ENCODE measurements at regions not wholly inside any gene's neighbourhood (a gene's known extent, or its start where the extent isn't known, plus 50 kb on each side); places are given as distances from the start of the nearest gene placed in this dataset.
"Not testable (repeated sequence)": the region's sequence is repeated elsewhere in the genome, so short reads cannot be mapped to it uniquely, and the experiment has no call there.

DNA sequence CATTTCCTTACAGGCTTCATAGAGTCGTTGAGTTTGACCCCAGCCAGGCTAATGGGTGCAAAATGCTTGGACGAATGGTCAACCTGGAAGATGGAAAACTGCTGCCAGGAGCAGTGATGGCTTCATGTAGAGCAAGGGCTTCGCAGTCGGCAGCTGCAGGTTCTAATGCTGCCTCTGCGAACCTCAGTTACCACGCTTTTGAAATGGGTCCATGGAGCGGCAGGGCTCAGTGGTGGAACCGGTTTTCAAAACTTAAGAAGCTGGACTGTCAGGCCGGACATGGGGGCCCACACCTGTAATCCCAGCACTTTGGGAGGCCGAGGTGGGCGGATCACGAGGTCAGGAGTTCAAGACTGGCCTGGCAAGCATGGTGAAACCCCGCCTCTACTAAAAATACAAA is 55.9 kb upstream of the PRR5 start:
- H3K4me3 Mint-ChIP-seq = no peak overlapping the region
- peaks cover 11% of the 10 kb centered on the region for H3K27me3 Mint-ChIP-seq (ENCODE audit: low read depth)
- no peak for DNase-seq (ENCODE audit: low spot score in 2 of 2, unreplicated experiment in 2 of 2)
- no peak overlapping the region for H3K27ac Mint-ChIP-seq
- TF ChIP-seq, protein P1, sequence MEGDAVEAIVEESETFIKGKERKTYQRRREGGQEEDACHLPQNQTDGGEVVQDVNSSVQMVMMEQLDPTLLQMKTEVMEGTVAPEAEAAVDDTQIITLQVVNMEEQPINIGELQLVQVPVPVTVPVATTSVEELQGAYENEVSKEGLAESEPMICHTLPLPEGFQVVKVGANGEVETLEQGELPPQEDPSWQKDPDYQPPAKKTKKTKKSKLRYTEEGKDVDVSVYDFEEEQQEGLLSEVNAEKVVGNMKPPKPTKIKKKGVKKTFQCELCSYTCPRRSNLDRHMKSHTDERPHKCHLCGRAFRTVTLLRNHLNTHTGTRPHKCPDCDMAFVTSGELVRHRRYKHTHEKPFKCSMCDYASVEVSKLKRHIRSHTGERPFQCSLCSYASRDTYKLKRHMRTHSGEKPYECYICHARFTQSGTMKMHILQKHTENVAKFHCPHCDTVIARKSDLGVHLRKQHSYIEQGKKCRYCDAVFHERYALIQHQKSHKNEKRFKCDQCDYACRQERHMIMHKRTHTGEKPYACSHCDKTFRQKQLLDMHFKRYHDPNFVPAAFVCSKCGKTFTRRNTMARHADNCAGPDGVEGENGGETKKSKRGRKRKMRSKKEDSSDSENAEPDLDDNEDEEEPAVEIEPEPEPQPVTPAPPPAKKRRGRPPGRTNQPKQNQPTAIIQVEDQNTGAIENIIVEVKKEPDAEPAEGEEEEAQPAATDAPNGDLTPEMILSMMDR (IDR thresholded peaks at IDR 0.05; ENCODE audit: unreplicated experiment) = no peak
- no peaks in the 10 kb centered on the region for H3K36me3 Mint-ChIP-seq
- no peaks in the 10 kb centered on the region for H3K9me3 Mint-ChIP-seq
- peaks cover 9% of the 10 kb centered on the region for H3K4me1 Mint-ChIP-seq

DNA sequence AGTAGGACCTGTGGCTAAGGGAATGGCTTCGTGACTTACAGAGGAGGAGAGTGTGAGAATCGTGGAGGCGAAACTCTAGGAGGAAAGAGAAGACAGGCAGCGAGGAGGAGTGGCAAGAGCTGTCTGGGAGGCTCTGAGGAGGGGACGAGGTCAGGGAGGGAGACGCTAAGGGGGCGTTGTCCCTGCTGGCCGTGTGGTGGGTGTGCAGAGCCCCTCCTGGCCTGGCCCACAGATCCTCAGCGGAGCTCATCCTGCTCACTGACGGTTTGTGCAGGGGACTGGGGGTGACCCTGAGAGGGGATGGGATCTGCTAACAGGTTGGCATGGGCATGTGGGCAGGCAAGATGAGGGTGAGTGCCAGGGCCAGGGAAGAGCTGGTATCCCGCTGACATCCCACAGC is 56.5 kb upstream of the PRR5 start:
- Mint-ChIP-seq H3K27me3 (ENCODE audit: low read depth) (peaks cover 11% of the 10 kb centered on the region), H3K36me3 (no peaks in the 10 kb centered on the region), H3K9me3 (no peaks in the 10 kb centered on the region), H3K4me1 (peaks cover 9% of the 10 kb centered on the region), H3K27ac (no peak overlapping the region), H3K4me3 (no peak overlapping the region)
- no peak for DNase-seq (ENCODE audit: low spot score in 2 of 2, unreplicated experiment in 2 of 2)
- TF ChIP-seq, protein P1 (IDR thresholded peaks at IDR 0.05; ENCODE audit: unreplicated experiment) = no peak

DNA sequence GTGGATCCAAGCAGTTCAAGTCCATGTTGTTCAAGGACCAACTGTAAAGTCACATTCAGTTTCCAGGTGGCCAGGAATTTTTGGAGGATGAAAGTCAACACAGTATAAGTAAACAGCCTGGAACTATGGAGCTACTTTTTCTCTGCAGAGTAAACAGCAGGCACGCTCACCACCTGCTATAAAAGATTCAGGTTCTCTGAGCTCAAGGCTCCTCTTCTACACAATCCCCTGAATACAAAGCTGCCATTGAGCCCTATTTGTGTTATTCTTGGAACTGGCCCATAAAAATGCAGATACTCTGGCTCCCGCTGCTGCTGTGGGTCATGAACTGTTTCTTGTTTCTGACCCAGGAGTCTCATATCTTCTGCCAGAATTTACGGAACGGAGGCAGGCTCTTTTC is 56.9 kb upstream of the PRR5 start:
- Mint-ChIP-seq H3K4me3 (no peak overlapping the region), H3K4me1 (peaks cover 9% of the 10 kb centered on the region), H3K36me3 (no peaks in the 10 kb centered on the region), H3K27me3 (ENCODE audit: low read depth) (peaks cover 11% of the 10 kb centered on the region), H3K9me3 (no peaks in the 10 kb centered on the region), H3K27ac (no peak overlapping the region)
- TF ChIP-seq, protein P1 (IDR thresholded peaks at IDR 0.05; ENCODE audit: unreplicated experiment) = no peak
- no peak for DNase-seq (ENCODE audit: low spot score in 2 of 2, unreplicated experiment in 2 of 2)

DNA sequence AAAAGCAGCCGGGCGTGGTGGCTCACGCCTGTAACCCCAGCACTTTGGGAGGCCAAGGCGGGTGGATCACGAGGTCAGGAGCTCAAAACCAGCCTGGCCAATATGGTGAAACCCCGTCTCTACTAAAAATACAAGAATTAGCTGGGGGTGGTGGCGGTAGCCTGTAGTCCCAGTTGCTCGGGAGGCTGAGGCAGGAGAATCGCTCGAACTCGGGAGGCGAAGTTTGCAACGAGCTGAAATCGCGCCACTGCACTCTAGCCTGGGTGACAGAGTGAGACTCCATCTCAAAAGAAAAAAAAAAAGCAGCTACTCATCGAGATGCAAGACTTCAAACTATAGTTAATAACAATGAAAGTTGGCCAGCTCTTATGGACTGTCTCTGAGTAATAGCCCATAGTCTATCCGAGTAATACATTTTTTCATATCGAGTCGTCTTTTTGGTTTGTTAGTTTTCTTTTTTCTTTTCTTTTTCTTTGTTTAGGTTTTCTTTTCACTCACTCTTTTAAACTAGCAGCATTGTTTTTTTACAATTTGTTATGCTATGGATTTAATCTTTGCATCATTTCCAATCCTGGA is 58.4 kb upstream of the PRR5 start:
- not testable (repeated sequence) for H3K4me3 Mint-ChIP-seq; H3K9me3 Mint-ChIP-seq; H3K27ac Mint-ChIP-seq; H3K36me3 Mint-ChIP-seq; DNase-seq (ENCODE audit: low spot score in 2 of 2, unreplicated experiment in 2 of 2)
- peaks cover 12% of the 10 kb centered on the region for H3K4me1 Mint-ChIP-seq
- H3K27me3 Mint-ChIP-seq (ENCODE audit: low read depth) = peaks cover 11% of the 10 kb centered on the region

DNA sequence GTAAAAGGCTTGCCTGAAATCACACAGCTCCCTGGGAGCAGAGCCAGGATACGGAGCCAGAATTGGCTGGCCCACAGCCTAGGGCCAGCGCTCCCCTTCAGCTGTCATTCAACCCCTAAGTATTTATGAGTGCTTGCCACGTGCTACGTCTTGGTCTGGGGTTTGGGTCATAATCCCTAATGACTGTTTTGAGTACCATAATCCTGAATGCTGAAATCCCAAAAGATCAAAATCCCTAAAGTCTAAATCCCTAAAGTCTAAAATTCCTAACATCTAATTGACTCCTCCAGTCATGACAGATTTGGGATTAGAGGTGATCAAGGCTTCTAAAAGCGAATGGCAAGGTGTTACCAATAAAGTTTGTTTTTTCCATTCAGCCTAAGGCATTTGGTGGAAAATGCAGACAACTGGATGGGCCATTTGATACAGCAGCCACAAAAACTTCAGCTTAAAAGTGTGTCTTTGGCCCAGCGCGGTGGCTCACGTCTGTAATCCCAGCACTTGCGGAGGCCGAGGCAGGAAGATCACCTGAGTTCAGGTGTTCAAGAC is 59.8 kb upstream of the PRR5 start:
- peaks cover 11% of the 10 kb centered on the region for H3K4me1 Mint-ChIP-seq
- peaks cover 11% of the 10 kb centered on the region for H3K27me3 Mint-ChIP-seq (ENCODE audit: low read depth)
- H3K4me3 Mint-ChIP-seq = no peak overlapping the region
- no peak for DNase-seq (ENCODE audit: low spot score in 2 of 2, unreplicated experiment in 2 of 2)
- TF ChIP-seq, protein P1 (IDR thresholded peaks at IDR 0.05; ENCODE audit: unreplicated experiment) = no peak
- H3K9me3 Mint-ChIP-seq = no peaks in the 10 kb centered on the region
- no peak overlapping the region for H3K27ac Mint-ChIP-seq
- H3K36me3 Mint-ChIP-seq = no peaks in the 10 kb centered on the region

DNA sequence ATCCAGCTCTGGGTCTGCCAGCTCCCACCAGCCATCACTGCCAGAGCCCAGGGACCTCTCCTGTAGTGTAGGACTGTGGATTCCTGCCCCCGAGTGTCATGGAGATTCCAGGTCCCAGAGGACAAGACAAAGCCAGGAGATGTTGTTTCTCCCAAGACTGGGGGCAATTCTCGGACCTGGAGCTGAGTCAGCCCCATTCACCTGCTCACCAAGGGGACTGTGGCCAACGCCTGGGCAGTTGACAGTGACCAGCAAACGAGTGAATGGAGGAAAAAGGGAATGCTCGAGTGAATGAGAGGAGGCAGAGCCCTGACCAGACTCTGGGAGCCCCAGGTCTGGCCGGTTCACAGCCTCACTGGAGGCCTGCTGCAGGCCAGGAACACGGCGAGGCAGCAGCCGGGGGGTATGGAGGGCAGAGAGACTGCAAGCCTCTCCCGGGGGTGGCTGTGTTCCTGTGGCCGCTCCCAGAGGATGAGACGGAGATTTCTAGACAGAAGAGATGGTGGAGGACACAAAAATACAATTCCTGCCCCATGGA is 61.3 kb upstream of the PRR5 start:
- H3K27me3 Mint-ChIP-seq (ENCODE audit: low read depth) = peaks cover 11% of the 10 kb centered on the region
- DNase-seq (ENCODE audit: low spot score in 2 of 2, unreplicated experiment in 2 of 2) = no peak
- TF ChIP-seq, protein P1 (IDR thresholded peaks at IDR 0.05; ENCODE audit: unreplicated experiment) = no peak
- no peak overlapping the region for H3K27ac Mint-ChIP-seq
- peaks cover 11% of the 10 kb centered on the region for H3K4me1 Mint-ChIP-seq
- H3K4me3 Mint-ChIP-seq = no peak overlapping the region
- H3K9me3 Mint-ChIP-seq = no peaks in the 10 kb centered on the region
- no peaks in the 10 kb centered on the region for H3K36me3 Mint-ChIP-seq
